OCI-LY1 (cell line): ENCODE measurements at regions not wholly inside any gene's neighbourhood (a gene's known extent, or its start where the extent isn't known, plus 50 kb on each side); places are given as distances from the start of the nearest gene placed in this dataset.

Source experiments
- H2AFZ ChIP-seq: fragments of 200-600 bp; sonication (generic), shearing (Covaris generic); 2 replicates; pipeline ENCODE4 v1.6.0; 2014; ENCODE audit warnings: antibody characterized with exemption, mild to moderate bottlenecking, low read length
- H3F3A ChIP-seq: fragments of 200-600 bp; sonication (generic), shearing (Covaris generic); 2 replicates; pipeline ENCODE4 v1.6.0; 2014; ENCODE audit warnings: mild to moderate bottlenecking, antibody characterized with exemption, low read length, moderate library complexity; ENCODE audit not compliant: insufficient read depth
- H3K27ac ChIP-seq: fragments of 200-600 bp; sonication (generic); 2 replicates; pipeline ENCODE4 v1.5.1; 2014; ENCODE audit warnings: low read length, mixed run types, mild to moderate bottlenecking, low read depth; ENCODE audit not compliant: poor library complexity, severe bottlenecking
- H3K27me3 ChIP-seq: fragments of 200-600 bp; sonication (generic); 2 replicates; pipeline ENCODE4 v1.6.0; 2014; ENCODE audit warnings: antibody characterized with exemption, mild to moderate bottlenecking, low read length, moderate library complexity; ENCODE audit not compliant: insufficient read depth
- H3K36me3 ChIP-seq: fragments of 200-600 bp; sonication (generic); 2 replicates; pipeline ENCODE4 v1.6.1; 2014; ENCODE audit warnings: mild to moderate bottlenecking, antibody characterized with exemption, low read length, moderate library complexity, mixed read lengths; ENCODE audit not compliant: insufficient read depth
- H3K4me1 ChIP-seq: fragments of 200-600 bp; sonication (generic); 2 replicates; pipeline ENCODE4 v1.5.1; 2014; ENCODE audit warnings: mild to moderate bottlenecking, low read length, moderate library complexity; ENCODE audit not compliant: insufficient read depth, severe bottlenecking
- H3K4me2 ChIP-seq: fragments of 200-600 bp; sonication (generic), shearing (Covaris generic); 2 replicates; pipeline ENCODE4 v1.6.1; 2014; ENCODE audit warnings: low read length
- H3K4me3 ChIP-seq: fragments of 200-600 bp; sonication (generic); 2 replicates; pipeline ENCODE4 v1.5.1; 2014; ENCODE audit warnings: low read length, low read depth, mild to moderate bottlenecking, mixed read lengths; ENCODE audit not compliant: poor library complexity, severe bottlenecking
- H3K79me2 ChIP-seq: fragments of 200-600 bp; shearing (Covaris generic); 2 replicates; pipeline ENCODE4 v1.6.1; 2016; ENCODE audit warnings: mixed run types, low read length, mixed read lengths; ENCODE audit not compliant: insufficient read depth
- H3K9ac ChIP-seq: fragments of 200-600 bp; sonication (generic), shearing (Covaris generic); 2 replicates; pipeline ENCODE4 v1.6.1; 2014; ENCODE audit warnings: mild to moderate bottlenecking, low read length, mixed read lengths
- H3K9me2 ChIP-seq: fragments of 200-600 bp; sonication (generic), shearing (Covaris generic); 2 replicates; pipeline ENCODE4 v1.6.1; 2014; ENCODE audit warnings: low read depth, mild to moderate bottlenecking, low read length, mixed read lengths
- H3K9me3 ChIP-seq: fragments of 200-600 bp; shearing (Covaris generic); 2 replicates; pipeline ENCODE4 v1.6.1; 2014; ENCODE audit warnings: low read length, mixed read lengths
- H4K20me1 ChIP-seq: fragments of 200-600 bp; sonication (generic), shearing (Covaris generic); 2 replicates; pipeline ENCODE4 v1.6.0; 2016; ENCODE audit warnings: mild to moderate bottlenecking, low read length; ENCODE audit not compliant: insufficient read depth
- CTCF ChIP-seq: fragments of 200-600 bp; sonication (generic), shearing (Covaris generic); IDR thresholded peaks from 2 replicates; pipeline ENCODE4 v1.5.1; 2017; ENCODE audit warnings: mild to moderate bottlenecking, antibody characterized with exemption, low read length, moderate library complexity, mixed read lengths
- EZH2 ChIP-seq: fragments of 200-600 bp; sonication (generic), shearing (Covaris generic); IDR thresholded peaks from 2 replicates; pipeline ENCODE4 v1.8.0; 2017; ENCODE audit warnings: borderline replicate concordance, mixed run types, mild to moderate bottlenecking, antibody characterized with exemption, low read length, moderate library complexity, mixed read lengths

- H3K4me1 ChIP-seq: peaks cover 10% of the 10 kb centered on the region
- H3F3A ChIP-seq: no peaks in the 10 kb centered on the region
- H2AFZ ChIP-seq: no peak overlapping the region
Measured at GRCh38 chr2:12493031-12493513, 223.7 kb upstream of the TRIB2 start.

GRCh38 chr2:12495247-12495868 lies 221.4 kb upstream of the TRIB2 start:
- H3K36me3 ChIP-seq: no peaks in the 10 kb centered on the region
- no peaks in the 10 kb centered on the region for H3K9me3 ChIP-seq
- no peak for TF ChIP-seq EZH2
- TF ChIP-seq CTCF: no peak
- H3K9ac ChIP-seq: no peak overlapping the region
- H3K4me1 ChIP-seq: peaks cover 7% of the 10 kb centered on the region
- no peaks in the 10 kb centered on the region for H3K79me2 ChIP-seq
- H3K27ac ChIP-seq: no peak overlapping the region
- no peaks in the 10 kb centered on the region for H4K20me1 ChIP-seq
- H2AFZ ChIP-seq: no peak overlapping the region
- H3K9me2 ChIP-seq: no peaks in the 10 kb centered on the region
- H3K4me2 ChIP-seq: no peak overlapping the region
- no peaks in the 10 kb centered on the region for H3K27me3 ChIP-seq
- H3K4me3 ChIP-seq: no peak overlapping the region
- no peaks in the 10 kb centered on the region for H3F3A ChIP-seq

More at GRCh38 chr2:12493031-12493513, 223.7 kb upstream of the TRIB2 start:
- Histone ChIP-seq H3K36me3 (no peaks in the 10 kb centered on the region), H3K27ac (no peak overlapping the region), H4K20me1 (no peaks in the 10 kb centered on the region), H3K79me2 (no peaks in the 10 kb centered on the region), H3K27me3 (no peaks in the 10 kb centered on the region), H3K9me3 (no peaks in the 10 kb centered on the region), H3K9ac (no peak overlapping the region), H3K4me3 (no peak overlapping the region), H3K4me2 (no peak overlapping the region), H3K9me2 (no peaks in the 10 kb centered on the region)
- TF ChIP-seq EZH2: no peak
- no peak for TF ChIP-seq CTCF

GRCh38 chr2:12498286-12498685 lies 218.4 kb upstream of the TRIB2 start:
- Histone ChIP-seq H3K79me2 (no peaks in the 10 kb centered on the region), H3K9ac (no peak overlapping the region), H3F3A (no peaks in the 10 kb centered on the region), H3K9me2 (no peaks in the 10 kb centered on the region), H3K4me2 (no peak overlapping the region), H3K4me3 (no peak overlapping the region), H2AFZ (no peak overlapping the region), H3K9me3 (no peaks in the 10 kb centered on the region), H3K27ac (no peak overlapping the region), H3K4me1 (peaks cover 7% of the 10 kb centered on the region), H4K20me1 (no peaks in the 10 kb centered on the region), H3K36me3 (no peaks in the 10 kb centered on the region), H3K27me3 (no peaks in the 10 kb centered on the region)
- no peak for TF ChIP-seq EZH2
- TF ChIP-seq CTCF: no peak
